ENCODE measurements at regions not wholly inside any gene's neighbourhood (a gene's known extent, or its start where the extent isn't known, plus 50 kb on each side); places are given as distances from the start of the nearest gene placed in this dataset.
"Not testable (repeated sequence)": the region's sequence is repeated elsewhere in the genome, so short reads cannot be mapped to it uniquely, and the experiment has no call there.

DNA sequence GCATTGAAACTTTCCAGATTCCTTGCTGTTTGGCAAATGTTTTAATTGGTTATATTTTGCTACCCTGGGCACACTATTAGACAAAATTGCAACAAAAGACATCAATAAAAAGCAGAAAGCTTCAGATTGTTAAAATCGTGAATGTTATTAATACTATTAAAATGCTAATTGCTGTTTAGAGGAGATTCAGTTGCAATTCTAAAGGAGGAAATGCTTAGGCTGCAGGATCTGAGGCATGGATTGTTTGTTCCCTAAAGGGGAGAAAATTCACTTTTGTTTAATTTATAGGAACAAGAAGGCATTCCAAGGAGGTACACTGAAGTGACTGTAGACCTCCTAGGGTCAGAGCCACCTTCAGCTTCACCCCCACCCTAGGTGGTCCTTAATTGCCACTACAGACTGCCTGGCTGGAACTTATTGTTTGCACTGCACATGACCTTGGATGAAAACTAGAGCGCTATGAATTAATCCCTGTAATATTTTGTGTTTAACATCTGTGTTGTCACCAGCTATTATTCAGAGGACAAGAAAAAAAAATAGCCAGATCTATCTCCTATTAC lies 1266.9 kb upstream of the ADGRL2 start:
- H3K4me3 ChIP-seq = no peak overlapping the region
- no peaks in the 10 kb centered on the region for H3K27me3 ChIP-seq
- 16% methylated on average over 2 of the region's 2 CpGs for WGBS
- TF ChIP-seq POLR2AphosphoS5 (IDR thresholded peaks at IDR 0.05) (no peak), EP300 (IDR thresholded peaks at IDR 0.05) (no peak), POLR2A (IDR thresholded peaks at IDR 0.05; ENCODE audit: low read depth) (no peak)
- TF ChIP-seq, protein P1, sequence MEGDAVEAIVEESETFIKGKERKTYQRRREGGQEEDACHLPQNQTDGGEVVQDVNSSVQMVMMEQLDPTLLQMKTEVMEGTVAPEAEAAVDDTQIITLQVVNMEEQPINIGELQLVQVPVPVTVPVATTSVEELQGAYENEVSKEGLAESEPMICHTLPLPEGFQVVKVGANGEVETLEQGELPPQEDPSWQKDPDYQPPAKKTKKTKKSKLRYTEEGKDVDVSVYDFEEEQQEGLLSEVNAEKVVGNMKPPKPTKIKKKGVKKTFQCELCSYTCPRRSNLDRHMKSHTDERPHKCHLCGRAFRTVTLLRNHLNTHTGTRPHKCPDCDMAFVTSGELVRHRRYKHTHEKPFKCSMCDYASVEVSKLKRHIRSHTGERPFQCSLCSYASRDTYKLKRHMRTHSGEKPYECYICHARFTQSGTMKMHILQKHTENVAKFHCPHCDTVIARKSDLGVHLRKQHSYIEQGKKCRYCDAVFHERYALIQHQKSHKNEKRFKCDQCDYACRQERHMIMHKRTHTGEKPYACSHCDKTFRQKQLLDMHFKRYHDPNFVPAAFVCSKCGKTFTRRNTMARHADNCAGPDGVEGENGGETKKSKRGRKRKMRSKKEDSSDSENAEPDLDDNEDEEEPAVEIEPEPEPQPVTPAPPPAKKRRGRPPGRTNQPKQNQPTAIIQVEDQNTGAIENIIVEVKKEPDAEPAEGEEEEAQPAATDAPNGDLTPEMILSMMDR (IDR thresholded peaks at IDR 0.05) = no peak
- no peaks in the 10 kb centered on the region for H3K9me3 ChIP-seq
- intact Hi-C loops (cut with DNase I) = no loop called here
- H3K27ac ChIP-seq (replicated peaks in 1 of 4) = no peak overlapping the region
- no peak for DNase-seq (ENCODE audit: extremely low spot score)
- peaks cover 0 to 53% (median 30%) of the 10 kb centered on the region in 4 donors for H3K4me1 ChIP-seq
- no peaks in the 10 kb centered on the region for H3K36me3 ChIP-seq

- no peaks in the 10 kb centered on the region for H3K36me3 ChIP-seq
- WGBS = 55% methylated on average over 2 of the region's 2 CpGs
- no peaks in the 10 kb centered on the region for H3K27me3 ChIP-seq
- intact Hi-C loops (cut with DNase I) = no loop called here
- TF ChIP-seq POLR2A (IDR thresholded peaks at IDR 0.05; ENCODE audit: low read depth) (no peak), EP300 (IDR thresholded peaks at IDR 0.05) (no peak), POLR2AphosphoS5 (IDR thresholded peaks at IDR 0.05) (no peak)
- TF ChIP-seq, protein P1 (IDR thresholded peaks at IDR 0.05) = no peak
- no peak overlapping the region for H3K27ac ChIP-seq (replicated peaks in 1 of 4)
- no peak for DNase-seq (ENCODE audit: extremely low spot score)
- H3K4me3 ChIP-seq = no peak overlapping the region
- peaks cover 0 to 53% (median 30%) of the 10 kb centered on the region in 4 donors for H3K4me1 ChIP-seq
- H3K9me3 ChIP-seq = no peaks in the 10 kb centered on the region
Measured at GRCh38 chr1:80533093-80533492, 1267.6 kb upstream of the ADGRL2 start.

DNA sequence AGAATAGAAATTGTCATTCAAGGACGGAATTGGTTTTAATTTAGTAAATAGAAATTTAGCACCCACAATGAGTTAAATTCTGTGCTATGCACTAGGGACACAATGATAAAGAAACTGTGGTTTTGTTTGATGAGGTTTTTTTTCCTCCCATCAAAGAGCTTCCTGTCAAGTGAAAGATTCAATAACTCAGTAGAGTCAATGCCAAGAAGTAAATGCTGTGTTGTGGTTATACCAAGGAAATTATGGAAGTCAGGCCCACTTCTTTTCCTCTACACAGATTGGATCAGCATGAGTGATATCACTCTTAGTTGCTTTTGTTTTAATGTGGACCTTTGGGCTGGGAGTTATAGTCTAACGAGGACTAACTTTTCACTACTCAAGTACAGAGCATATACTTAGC lies 1269.6 kb upstream of the ADGRL2 start:
- TF ChIP-seq POLR2AphosphoS5 (IDR thresholded peaks at IDR 0.05) = no peak
- H3K27ac ChIP-seq (replicated peaks in 1 of 4) = no peak overlapping the region
- no peaks in the 10 kb centered on the region for H3K27me3 ChIP-seq
- intact Hi-C loops (cut with DNase I) = no loop called here
- no peak for DNase-seq (ENCODE audit: extremely low spot score)
- WGBS = 48% methylated on average over 2 of the region's 2 CpGs
- H3K4me1 ChIP-seq = peaks cover 0 to 42% (median 24%) of the 10 kb centered on the region in 4 donors
- H3K36me3 ChIP-seq = no peaks in the 10 kb centered on the region
- H3K4me3 ChIP-seq = no peak overlapping the region
- H3K9me3 ChIP-seq = no peaks in the 10 kb centered on the region

DNA sequence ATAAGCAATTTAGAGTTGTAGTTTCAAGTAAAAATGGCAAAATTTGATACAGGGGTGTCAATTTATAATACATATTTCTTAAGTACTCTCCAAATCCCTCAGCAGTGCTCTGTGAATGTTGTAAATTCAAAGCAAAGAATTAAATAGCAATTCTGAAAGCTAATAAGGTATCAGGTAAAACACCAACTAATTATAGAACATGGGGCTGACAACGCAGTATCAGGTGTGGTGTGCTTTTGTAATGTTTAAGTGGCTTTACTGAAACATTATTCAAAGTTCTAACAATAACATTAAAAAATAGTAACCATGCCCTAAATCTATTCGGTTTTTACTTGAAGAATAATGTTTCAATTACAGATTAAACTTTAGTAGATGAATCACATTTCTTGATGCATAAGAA lies 1271.2 kb upstream of the ADGRL2 start:
- Histone ChIP-seq H3K27ac (replicated peaks in 1 of 4) (no peak overlapping the region), H3K36me3 (no peaks in the 10 kb centered on the region), H3K9me3 (no peaks in the 10 kb centered on the region), H3K4me3 (no peak overlapping the region), H3K4me1 (peaks cover 0 to 31% (median 19%) of the 10 kb centered on the region in 4 donors), H3K27me3 (no peaks in the 10 kb centered on the region)
- intact Hi-C loops (cut with DNase I) = no loop called here
- TF ChIP-seq POLR2A (IDR thresholded peaks at IDR 0.05; ENCODE audit: low read depth) (no peak), EP300 (IDR thresholded peaks at IDR 0.05) (no peak), POLR2AphosphoS5 (IDR thresholded peaks at IDR 0.05) (no peak)
- TF ChIP-seq, protein P1 (IDR thresholded peaks at IDR 0.05) = no peak
- 85% methylated on average over 2 of the region's 2 CpGs for WGBS
- no peak for DNase-seq (ENCODE audit: extremely low spot score)

GRCh38 chr1:80523861-80524260 lies 1276.9 kb upstream of the ADGRL2 start:
- H3K27ac ChIP-seq (replicated peaks in 1 of 4) = no peak overlapping the region
- DNase-seq (ENCODE audit: extremely low spot score) = no peak
- no peak overlapping the region for H3K4me3 ChIP-seq
- TF ChIP-seq POLR2A (IDR thresholded peaks at IDR 0.05; ENCODE audit: low read depth) (no peak), POLR2AphosphoS5 (IDR thresholded peaks at IDR 0.05) (no peak), EP300 (IDR thresholded peaks at IDR 0.05) (no peak)
- TF ChIP-seq, protein P1 (IDR thresholded peaks at IDR 0.05) = no peak
- WGBS = 73% methylated on average over 1 of the region's 1 CpG
- no peaks in the 10 kb centered on the region for H3K27me3 ChIP-seq
- no peaks in the 10 kb centered on the region for H3K9me3 ChIP-seq
- intact Hi-C loops (cut with DNase I) = no loop called here
- no peaks in the 10 kb centered on the region for H3K4me1 ChIP-seq
- H3K36me3 ChIP-seq = no peaks in the 10 kb centered on the region

- H3K36me3 ChIP-seq; H3K4me3 ChIP-seq; intact Hi-C loops (cut with DNase I); H3K4me1 ChIP-seq; H3K27ac ChIP-seq (replicated peaks in 1 of 4); H3K27me3 ChIP-seq; H3K9me3 ChIP-seq; DNase-seq (ENCODE audit: extremely low spot score): not testable (repeated sequence)
Measured at GRCh38 chr1:80523071-80523470, 1277.7 kb upstream of the ADGRL2 start.
